Stimulated activated naive CD8-positive, alpha-beta T cell treated with anti-CD3 and anti-CD28 coated beads, Interleukin-15, amount 100 ng/mL, for 72 hours (primary cell): ENCODE measurements at regions not wholly inside any gene's neighbourhood (a gene's known extent, or its start where the extent isn't known, plus 50 kb on each side); places are given as distances from the start of the nearest gene placed in this dataset.
"Not testable (repeated sequence)": the region's sequence is repeated elsewhere in the genome, so short reads cannot be mapped to it uniquely, and the experiment has no call there.

Source experiments
- ATAC-seq: fragments of 150-1000 bp; cut with Tn5 transposase; 2 replicates; pipeline ENCODE4 v1.10.0; 2021; ENCODE audit warnings: mild to moderate bottlenecking, moderate library complexity
- DNase-seq, 2 donors: peaks; one replicate each; pipeline ENCODE4 v3.0.0; 2021 to 2022
- H3K27ac Mint-ChIP-seq, 2 donors: one replicate each; pipeline ENCODE4 v1.8.0; 2022; ENCODE audit warnings: mild to moderate bottlenecking in 2 of 2, mixed read lengths in 2 of 2, moderate library complexity in 2 of 2
- H3K27me3 Mint-ChIP-seq: one replicate; pipeline ENCODE4 v1.8.0; 2022; ENCODE audit warnings: mixed read lengths
- H3K4me1 Mint-ChIP-seq: one replicate; pipeline ENCODE4 v1.8.0; 2022; ENCODE audit warnings: mild to moderate bottlenecking, mixed read lengths
- H3K4me3 Mint-ChIP-seq, 2 donors: one replicate each; pipeline ENCODE4 v1.8.0; 2022; ENCODE audit warnings: mild to moderate bottlenecking in 2 of 2, mixed read lengths in 2 of 2, moderate library complexity in 1 of 2
- H3K9me3 Mint-ChIP-seq, 2 donors: one replicate each; pipeline ENCODE4 v1.8.0; 2022; ENCODE audit warnings: mixed read lengths in 2 of 2

DNA sequence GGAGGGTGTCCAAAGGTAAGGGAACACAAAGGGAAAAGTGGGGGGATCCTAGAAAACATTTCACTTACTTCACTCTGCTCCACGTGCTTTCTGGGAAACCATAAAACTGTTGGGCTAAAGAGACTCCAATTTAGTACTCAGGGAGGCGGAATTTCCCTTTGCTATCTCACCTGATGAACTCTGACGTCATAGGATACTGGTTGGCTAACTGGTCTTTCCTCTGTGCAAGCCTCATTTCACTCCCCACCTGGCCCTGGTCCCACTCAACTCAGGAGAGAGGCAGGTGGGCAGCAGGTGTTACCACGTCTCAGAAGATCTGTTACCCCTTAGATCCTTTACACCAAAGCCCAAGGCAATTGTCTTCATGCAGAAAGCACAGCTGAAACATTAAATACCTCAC is 51.8 kb upstream of the PMAIP1 start:
- Mint-ChIP-seq H3K4me1 (peaks cover 18% of the 10 kb centered on the region), H3K9me3 (no peaks in the 10 kb centered on the region), H3K27me3 (peaks cover 9% of the 10 kb centered on the region), H3K27ac (peak overlapping the region; percentile 91 to 98), H3K4me3 (peak overlapping the region; percentile 39 to 43)
- ATAC-seq (no peak), DNase-seq (no peak)

DNA sequence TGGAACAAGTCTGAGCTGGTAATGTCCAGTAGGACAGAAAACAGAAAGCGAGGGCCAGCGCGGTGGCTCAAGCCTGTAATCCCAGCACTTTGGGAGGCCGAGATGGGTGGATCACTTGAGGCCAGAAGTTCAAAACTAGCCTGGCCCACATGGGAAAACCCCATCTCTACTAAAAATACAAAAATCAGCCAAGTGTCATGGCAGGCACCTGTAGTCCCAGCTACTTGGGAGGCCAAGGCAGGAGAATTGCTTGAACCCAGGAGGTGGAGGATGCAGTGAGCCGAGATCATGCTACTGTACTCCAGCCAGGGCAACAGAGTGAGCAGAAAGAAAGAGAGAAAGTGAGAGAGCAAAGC is 52.3 kb upstream of the PMAIP1 start:
- not testable (repeated sequence) for H3K27me3 Mint-ChIP-seq, DNase-seq, H3K9me3 Mint-ChIP-seq
- H3K4me1 Mint-ChIP-seq, result peaks cover 18% of the 10 kb centered on the region
- peak overlapping the region; percentile 91 to 98 for H3K27ac Mint-ChIP-seq
- H3K4me3 Mint-ChIP-seq, result peak overlapping the region; percentile 50 to 51
- peak; percentile 60 for ATAC-seq

DNA sequence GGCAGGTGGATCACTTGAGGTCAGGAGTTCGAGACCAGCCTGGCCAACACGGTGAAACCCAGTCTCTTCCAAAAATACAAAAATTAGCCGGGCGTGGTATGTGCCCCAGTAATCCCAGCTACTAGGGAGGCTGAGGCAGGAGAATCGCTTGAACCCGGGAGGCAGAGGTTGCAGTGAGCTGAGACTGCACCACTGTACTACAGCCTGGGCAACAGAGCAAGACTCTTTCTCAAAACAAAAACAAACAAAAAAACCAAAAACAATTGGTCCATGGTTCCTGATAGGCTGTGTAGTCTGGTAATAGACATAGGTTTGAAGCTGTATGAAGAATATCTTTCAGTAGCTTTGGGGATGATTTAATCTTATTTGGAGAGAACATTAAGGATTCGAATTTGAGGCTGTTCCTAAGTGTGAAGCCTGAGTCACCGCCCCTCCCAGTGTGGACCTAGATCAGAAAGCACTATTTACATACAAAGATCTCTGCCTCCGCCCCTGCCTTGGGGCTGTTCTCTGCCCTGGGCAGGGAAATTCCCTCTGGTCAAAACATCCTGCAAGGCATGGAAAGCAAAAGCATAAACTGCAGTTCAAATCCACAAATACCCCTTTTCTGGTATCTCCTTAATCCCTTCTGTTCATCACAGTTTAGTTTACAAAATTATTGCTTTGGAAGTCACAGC is 52.8 kb upstream of the PMAIP1 start:
- peak; percentile 99 for ATAC-seq
- peak; percentile 26 to 75 for DNase-seq
- Mint-ChIP-seq H3K27me3 (peaks cover 9% of the 10 kb centered on the region), H3K4me1 (peaks cover 18% of the 10 kb centered on the region), H3K27ac (peak overlapping the region; percentile 91 to 98), H3K4me3 (peak overlapping the region; percentile 50 to 51), H3K9me3 (no peaks in the 10 kb centered on the region)

DNA sequence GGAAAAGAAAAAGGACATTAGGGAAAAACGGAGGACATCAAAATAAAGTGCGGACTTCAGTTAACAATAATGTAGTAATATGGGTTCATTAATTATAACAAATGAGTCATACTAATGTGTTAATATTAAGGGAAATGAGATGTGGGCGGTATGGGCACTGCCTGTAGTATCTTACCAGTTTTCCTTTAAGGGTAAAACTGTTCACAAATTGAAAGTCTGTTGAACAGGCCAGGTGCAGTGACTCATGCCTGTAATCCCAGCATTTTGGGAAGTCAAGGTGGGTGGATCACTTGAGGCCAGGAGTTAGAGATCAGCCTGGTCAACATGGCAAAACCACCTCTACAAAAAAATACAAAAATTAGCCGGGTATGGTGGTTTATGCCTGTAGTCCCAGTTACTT is 56.8 kb upstream of the PMAIP1 start:
- Mint-ChIP-seq H3K4me3 (no peak overlapping the region), H3K27ac (no peak overlapping the region), H3K4me1 (peaks cover 14% of the 10 kb centered on the region), H3K27me3 (peaks cover 15% of the 10 kb centered on the region), H3K9me3 (no peaks in the 10 kb centered on the region)
- DNase-seq, result no peak
- ATAC-seq, result no peak

DNA sequence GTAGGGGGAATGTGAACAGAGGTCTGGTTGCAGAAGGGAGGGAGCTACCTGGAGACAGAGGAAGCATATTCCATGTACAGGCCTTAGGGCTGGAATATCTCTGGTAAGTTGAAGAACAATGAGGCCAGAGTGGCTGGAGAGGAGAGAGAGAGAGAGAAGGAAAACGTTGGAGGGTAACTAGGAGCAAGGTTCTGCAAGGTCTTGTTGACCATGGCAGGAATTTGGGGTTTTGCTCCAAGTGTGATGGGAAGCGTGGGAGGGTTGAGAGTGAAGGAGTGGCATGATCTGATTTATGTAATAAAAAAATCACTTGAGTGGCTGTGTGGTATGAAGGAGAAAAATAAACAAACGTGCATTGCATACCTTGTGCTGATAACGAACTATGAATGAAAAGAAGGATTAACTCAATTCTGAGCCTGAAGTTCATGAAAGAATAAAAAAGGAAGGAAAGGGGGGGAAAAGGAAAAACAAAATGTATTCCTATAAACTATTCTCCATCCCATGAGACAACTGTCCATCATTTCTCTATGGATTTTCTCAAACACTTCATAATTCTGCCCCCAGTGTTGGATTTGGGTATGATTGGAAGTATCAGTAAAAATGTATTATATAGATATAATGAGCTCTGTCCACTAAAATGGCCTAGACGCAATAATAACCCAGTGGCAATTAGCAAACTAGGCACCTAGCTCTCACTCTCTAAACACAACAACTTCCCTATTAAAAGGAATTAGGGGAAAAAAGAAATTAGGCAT is 59.7 kb upstream of the PMAIP1 start:
- Mint-ChIP-seq H3K9me3 (no peaks in the 10 kb centered on the region), H3K4me1 (no peaks in the 10 kb centered on the region), H3K4me3 (no peak overlapping the region), H3K27ac (no peak overlapping the region), H3K27me3 (peaks cover 8% of the 10 kb centered on the region)
- DNase-seq (no peak), ATAC-seq (no peak)

DNA sequence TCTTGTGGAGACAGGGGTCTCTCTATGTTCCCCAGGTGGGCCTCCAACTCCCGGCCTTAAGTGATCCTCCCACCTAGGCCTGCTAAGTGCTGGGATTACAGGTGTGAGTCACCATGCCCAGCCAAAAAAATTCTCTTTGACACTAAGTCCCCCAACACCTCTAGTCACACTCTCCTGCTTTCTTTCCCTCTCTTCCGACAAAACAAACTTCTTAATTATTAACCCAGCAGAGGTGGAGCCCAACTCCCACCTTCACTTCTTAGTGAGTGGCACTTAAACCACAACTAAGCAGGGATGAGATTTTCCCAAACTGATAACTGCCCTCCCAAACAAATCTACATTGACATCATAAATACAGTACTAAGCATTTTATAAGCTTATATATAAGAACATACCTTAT is 60.5 kb upstream of the PMAIP1 start:
- Mint-ChIP-seq H3K4me3 (no peak overlapping the region), H3K27me3 (peaks cover 8% of the 10 kb centered on the region), H3K27ac (no peak overlapping the region), H3K4me1 (peaks cover under 1% of the 10 kb centered on the region), H3K9me3 (no peaks in the 10 kb centered on the region)
- DNase-seq (no peak), ATAC-seq (no peak)

DNA sequence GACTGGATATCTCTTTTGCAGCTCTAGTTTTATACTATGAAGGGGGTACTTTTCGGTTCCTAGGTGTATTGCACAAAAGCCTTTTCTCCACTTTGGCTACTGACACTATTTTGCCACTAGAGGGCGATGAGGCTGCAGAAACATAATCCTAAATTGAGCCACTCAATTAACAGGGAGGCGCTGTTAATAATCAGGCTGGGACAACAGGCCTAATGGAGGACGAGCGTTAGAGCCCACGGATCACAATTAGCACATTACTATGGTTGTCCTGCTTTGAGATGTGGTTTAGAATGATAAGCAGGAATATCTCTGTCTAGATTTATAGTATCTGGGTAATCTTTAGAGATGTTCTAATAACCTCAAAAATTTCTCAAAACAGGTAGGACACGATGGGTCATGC is 62.2 kb upstream of the PMAIP1 start:
- ATAC-seq, result peak; percentile 65

DNA sequence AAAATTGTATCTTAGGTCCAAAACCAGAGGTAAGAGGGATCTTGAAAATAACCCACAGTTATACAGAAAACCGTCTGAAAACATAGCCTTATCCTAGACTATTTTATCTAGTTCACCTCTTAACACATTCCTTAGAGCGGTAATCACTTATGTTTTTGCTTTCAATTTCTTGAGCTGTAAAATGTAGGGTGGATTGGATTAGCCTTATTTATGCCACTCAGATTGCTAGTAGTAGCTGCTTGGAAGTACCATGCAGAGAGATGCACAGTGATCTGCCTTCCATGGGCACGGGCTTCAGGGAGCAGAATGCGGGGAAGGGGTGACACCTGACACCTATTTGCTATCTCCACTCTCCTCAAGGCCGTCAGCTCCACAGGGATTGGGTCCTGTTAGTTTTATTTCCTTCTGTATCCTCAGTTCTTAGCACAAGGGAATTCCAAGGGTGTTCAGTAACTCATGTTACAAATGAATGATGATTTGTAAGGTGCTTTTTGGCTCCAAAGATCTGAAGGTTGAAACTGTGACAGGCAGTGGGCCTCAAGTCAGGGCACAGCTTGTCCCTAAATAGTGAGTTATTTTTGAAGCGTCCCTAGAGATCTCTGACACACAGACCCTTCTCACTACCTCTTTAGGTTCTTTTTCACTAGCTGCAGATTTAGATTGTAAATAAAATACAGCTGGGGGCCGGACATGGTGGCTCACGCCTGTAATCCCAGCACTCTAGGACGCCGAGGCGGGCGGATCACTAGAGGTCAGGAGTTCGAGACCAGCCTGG is 64.0 kb upstream of the PMAIP1 start:
- Mint-ChIP-seq H3K4me1 (peaks cover 8% of the 10 kb centered on the region), H3K27ac (no peak overlapping the region), H3K27me3 (peaks cover 24% of the 10 kb centered on the region), H3K9me3 (no peaks in the 10 kb centered on the region), H3K4me3 (no peak overlapping the region)
- ATAC-seq (no peak), DNase-seq (no peak)

More for the DNA sequence above, 62.2 kb upstream of the PMAIP1 start:
- Mint-ChIP-seq H3K9me3 (no peaks in the 10 kb centered on the region), H3K4me3 (no peak overlapping the region), H3K27me3 (peaks cover 8% of the 10 kb centered on the region), H3K4me1 (peaks cover 8% of the 10 kb centered on the region), H3K27ac (no peak overlapping the region)
- DNase-seq, result peak; percentile 39 to 45

DNA sequence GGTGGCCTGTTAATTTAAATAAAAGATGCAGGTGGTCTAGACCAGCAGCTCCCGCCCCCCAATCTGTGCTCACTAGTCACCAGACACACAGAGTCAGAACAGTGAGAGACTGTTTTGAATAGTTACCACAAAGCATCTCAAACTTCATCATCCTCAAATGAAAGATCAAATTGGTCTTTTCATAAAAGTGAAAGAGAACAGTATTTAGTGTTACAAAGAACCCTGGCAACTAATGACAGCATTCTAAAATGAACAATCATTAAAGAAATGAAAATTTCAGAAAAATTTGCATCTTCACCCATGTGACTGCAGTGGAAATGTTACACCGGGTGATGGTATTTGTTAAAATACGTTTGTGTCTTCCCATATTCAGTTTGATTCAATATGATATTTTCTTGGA is 65.5 kb upstream of the PMAIP1 start:
- ATAC-seq, result peak; percentile 76
- DNase-seq, result no peak
- H3K27ac Mint-ChIP-seq, result peak overlapping the region; percentile 69 to 85
- H3K27me3 Mint-ChIP-seq, result peaks cover 16% of the 10 kb centered on the region
- no peak overlapping the region for H3K4me3 Mint-ChIP-seq
- no peaks in the 10 kb centered on the region for H3K9me3 Mint-ChIP-seq
- peaks cover 8% of the 10 kb centered on the region for H3K4me1 Mint-ChIP-seq

DNA sequence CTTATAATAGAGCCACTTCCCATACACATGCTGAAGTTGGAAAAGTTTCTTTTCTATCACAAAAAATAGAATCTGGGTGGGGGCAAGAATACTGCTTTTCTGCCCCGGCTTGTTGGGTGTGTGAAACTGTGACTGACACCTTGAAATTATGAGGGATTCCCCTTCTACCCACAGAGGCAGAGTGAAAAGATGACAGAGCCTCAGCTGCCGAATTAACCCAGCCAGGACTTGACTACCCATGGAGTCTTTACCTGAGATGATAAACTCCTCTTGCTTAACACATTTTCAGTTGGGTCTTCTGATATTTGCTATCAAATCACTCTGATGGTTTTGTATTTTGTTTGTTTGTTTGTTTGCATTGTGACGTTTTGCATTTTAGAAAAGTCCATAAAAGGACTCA is 66.0 kb upstream of the PMAIP1 start:
- peak; percentile 87 for ATAC-seq
- peak overlapping the region in 1 of 2 donors; percentile 42 for H3K27ac Mint-ChIP-seq

DNA sequence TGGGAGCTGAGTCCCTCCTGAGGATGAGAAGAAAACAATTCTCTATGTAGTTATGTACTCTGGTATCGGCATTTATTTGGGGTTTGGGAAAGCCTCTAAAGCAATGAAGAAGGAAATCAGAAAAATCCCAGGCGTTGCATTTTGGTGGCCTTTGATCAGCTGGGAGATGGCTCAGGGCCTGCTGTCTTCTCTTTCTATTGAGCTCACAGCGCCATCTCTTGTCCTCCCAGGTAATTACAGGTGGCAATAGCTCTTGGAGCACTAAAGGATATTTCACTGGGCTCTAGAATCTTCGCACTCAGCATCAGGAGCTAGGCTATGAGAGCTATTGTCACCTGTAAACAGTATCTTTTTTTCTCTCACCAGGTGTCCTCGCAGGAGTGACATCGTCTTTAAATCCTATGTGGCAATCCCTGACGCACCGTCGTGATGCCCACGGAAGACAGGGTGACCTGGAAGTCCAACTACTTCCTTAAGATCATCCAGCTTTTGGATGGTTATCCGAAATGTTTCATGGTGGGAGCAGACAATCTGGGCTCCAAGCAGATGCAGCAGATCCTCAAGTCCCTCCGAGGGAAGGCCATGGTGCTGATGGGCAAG is 76.1 kb upstream of the PMAIP1 start:
- DNase-seq (peak; percentile 39 to 41), ATAC-seq (peak; percentile 66)
- H3K27ac Mint-ChIP-seq, result no peak overlapping the region
- no peaks in the 10 kb centered on the region for H3K4me1 Mint-ChIP-seq
- no peak overlapping the region for H3K4me3 Mint-ChIP-seq
- no peaks in the 10 kb centered on the region for H3K9me3 Mint-ChIP-seq
- H3K27me3 Mint-ChIP-seq, result peaks cover 18% of the 10 kb centered on the region

More for the DNA sequence above, 66.0 kb upstream of the PMAIP1 start:
- peaks cover 8% of the 10 kb centered on the region for H3K4me1 Mint-ChIP-seq
- H3K27me3 Mint-ChIP-seq, result peaks cover 16% of the 10 kb centered on the region
- DNase-seq, result peak in 1 of 2 donors; percentile 24
- H3K9me3 Mint-ChIP-seq, result no peaks in the 10 kb centered on the region
- H3K4me3 Mint-ChIP-seq, result no peak overlapping the region

DNA sequence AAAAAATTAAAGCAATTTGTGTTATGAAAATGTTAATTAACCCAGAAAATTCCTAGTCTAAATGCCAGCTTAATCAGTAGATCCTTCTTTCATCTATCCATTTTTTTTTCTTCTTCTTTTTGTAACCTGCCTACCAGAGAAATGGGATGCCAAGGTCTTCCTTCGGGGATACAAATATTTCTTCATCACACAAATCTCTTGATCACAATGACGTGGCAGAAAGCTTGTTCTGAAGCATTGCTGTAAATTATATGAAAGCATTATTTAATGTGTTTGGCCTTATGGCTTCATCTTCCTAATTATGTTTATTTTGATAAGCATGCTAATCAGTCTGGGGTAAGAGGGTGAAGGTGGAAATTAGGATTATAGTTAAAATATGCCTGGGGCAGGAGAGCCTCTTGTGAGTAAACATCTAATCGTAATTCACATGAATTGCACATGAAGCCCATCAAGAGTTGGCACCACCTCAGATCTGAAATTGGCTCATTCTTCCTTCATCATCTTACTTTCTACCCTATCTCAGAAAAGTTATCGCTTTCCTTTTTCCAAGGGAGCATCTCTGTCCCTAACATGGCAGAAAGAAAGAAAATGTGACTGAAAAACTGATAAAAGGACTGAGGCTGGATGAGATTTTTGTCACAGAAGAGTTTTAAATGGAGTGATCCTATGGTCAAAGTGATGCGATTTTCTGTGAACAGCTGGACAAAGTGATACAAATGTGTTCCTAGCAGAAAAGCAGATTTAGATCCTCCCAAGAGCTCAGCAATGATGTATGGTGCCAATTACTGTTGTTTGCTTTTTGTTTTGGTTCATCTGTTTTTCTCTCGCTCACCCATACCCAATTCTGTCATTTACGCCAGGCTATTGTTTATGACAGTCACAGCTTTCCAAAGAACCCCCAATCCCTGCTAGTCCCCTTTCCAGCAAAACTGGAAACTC is 76.9 kb upstream of the PMAIP1 start:
- Mint-ChIP-seq H3K4me3 (no peak overlapping the region), H3K27me3 (peaks cover 27% of the 10 kb centered on the region), H3K4me1 (no peaks in the 10 kb centered on the region), H3K27ac (no peak overlapping the region), H3K9me3 (no peaks in the 10 kb centered on the region)
- ATAC-seq (no peak), DNase-seq (no peak)

DNA sequence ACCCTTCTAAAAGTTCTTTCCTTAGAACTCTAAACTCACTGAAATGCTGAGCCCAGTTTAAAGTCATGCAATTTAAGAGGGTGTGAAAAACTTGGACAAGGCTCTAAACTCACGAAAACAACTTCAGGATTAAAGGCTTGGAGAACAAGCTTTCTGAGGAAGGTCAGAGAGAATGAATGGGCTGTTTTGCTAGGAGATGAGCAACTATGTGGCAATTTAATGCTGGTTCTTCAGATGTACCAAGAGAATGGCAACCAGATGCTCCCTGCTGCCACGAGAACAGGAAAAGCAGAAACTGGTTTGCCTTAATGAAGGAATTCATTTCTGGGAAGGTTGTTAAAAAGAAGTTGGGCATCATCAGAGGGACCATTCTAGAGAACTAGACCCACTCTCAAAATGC is 77.8 kb upstream of the PMAIP1 start:
- Mint-ChIP-seq H3K4me3 (no peak overlapping the region), H3K4me1 (no peaks in the 10 kb centered on the region), H3K27ac (no peak overlapping the region), H3K27me3 (peaks cover 35% of the 10 kb centered on the region), H3K9me3 (no peaks in the 10 kb centered on the region)
- ATAC-seq, result no peak
- no peak for DNase-seq

DNA sequence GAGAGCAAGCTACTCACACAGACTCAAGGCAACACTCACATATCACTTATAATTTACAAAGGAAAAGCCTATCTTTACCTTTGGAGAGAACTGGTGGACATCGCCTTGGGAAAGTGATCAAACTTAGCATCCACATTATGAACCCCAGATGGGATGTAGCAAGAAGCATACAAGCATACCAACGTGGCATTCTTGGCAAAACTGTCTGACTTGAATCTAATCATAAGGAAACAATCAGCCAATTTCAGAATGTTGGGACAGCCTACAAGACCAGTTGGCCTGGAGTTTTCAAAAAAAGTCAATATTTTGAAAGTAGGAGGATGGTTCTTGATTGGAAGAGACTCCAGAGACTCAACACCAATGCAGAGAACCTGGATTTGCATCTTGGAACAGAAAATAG is 79.1 kb upstream of the PMAIP1 start:
- DNase-seq, result no peak
- Mint-ChIP-seq H3K4me3 (no peak overlapping the region), H3K4me1 (no peaks in the 10 kb centered on the region), H3K27ac (no peak overlapping the region), H3K9me3 (no peaks in the 10 kb centered on the region), H3K27me3 (peaks cover 41% of the 10 kb centered on the region)
- ATAC-seq, result no peak

DNA sequence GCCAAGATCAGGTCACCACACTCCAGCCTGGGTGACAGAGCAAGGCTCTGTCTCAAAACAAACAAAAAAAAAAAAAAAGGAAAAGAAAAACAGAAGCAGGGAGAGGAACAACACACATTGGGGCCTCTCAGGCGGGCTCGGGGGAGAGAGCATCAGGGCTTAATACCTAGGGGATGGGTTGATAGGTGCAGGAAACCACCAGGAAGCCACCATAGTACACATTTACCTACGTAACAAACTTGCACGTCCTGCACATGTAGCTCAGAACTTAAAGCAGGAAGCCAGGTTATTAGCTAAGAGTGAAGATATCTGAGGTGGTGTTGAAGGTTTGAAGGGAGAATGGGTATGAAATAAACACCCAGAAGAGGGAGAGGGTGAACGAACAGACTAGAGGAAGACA is 81.0 kb upstream of the PMAIP1 start:
- H3K9me3 Mint-ChIP-seq, result no peaks in the 10 kb centered on the region
- ATAC-seq (no peak), DNase-seq (no peak)
- peak overlapping the region in 1 of 2 donors; percentile 59 for H3K27ac Mint-ChIP-seq
- H3K4me1 Mint-ChIP-seq, result peaks cover 6% of the 10 kb centered on the region
- H3K27me3 Mint-ChIP-seq, result peaks cover 41% of the 10 kb centered on the region
- H3K4me3 Mint-ChIP-seq, result no peak overlapping the region
